ENCODE measurements at regions not wholly inside any gene's neighbourhood (a gene's known extent, or its start where the extent isn't known, plus 50 kb on each side); places are given as distances from the start of the nearest gene placed in this dataset.

- DNase-seq (ENCODE audit: low read depth): no peak
- no peak overlapping the region for H3K4me3 ChIP-seq (replicated peaks; ENCODE audit: low read depth, low read length)
- TF ChIP-seq, protein P1, sequence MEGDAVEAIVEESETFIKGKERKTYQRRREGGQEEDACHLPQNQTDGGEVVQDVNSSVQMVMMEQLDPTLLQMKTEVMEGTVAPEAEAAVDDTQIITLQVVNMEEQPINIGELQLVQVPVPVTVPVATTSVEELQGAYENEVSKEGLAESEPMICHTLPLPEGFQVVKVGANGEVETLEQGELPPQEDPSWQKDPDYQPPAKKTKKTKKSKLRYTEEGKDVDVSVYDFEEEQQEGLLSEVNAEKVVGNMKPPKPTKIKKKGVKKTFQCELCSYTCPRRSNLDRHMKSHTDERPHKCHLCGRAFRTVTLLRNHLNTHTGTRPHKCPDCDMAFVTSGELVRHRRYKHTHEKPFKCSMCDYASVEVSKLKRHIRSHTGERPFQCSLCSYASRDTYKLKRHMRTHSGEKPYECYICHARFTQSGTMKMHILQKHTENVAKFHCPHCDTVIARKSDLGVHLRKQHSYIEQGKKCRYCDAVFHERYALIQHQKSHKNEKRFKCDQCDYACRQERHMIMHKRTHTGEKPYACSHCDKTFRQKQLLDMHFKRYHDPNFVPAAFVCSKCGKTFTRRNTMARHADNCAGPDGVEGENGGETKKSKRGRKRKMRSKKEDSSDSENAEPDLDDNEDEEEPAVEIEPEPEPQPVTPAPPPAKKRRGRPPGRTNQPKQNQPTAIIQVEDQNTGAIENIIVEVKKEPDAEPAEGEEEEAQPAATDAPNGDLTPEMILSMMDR (IDR thresholded peaks at IDR 0.05; ENCODE audit: low read length, missing control alignments): no peak
Observed at GRCh38 chr6:40116832-40117231, 182.6 kb upstream of the MOCS1 start.

DNA sequence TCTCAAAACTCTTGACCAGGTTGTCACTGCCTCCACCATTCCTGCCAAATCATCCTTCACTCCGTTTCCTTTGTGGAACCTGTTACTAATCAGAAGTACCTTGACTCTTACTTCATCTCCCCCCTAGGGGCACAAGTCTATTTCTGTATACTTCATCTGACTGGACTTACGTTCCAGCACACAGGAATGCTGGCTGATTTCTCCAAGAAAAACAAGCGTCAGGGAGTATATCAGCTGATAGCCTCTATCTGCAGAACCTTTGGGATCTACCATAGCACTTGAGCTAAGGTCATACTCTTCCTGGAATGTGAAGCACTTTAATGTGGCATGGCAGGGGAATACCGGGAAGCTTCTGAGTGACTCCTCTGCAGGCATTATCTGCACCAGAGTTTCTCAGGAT, 178.1 kb upstream of the MOCS1 start:
- TF ChIP-seq, protein P1 (IDR thresholded peaks at IDR 0.05; ENCODE audit: low read length, missing control alignments): no peak
- no peak for DNase-seq (ENCODE audit: low read depth)
- H3K4me3 ChIP-seq (replicated peaks; ENCODE audit: low read depth, low read length): no peak overlapping the region

DNA sequence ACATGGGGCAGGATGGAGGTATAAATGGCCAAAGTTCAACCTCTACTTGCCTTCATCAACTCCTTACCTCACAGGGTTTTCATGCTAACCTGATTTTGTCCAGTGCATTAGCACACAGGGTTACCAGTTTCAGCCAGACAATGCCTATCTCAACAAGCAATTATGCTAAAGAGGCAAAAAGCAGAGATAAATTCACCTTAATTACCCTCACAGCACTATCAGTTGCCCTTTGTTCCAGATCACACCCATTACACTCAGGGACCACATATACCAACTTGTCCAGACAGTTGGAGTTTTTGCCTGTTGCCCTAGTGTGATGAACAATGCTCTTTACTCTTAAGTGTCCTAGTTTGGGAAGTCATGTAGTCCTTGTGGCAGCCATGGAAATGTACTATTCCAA, 174.5 kb upstream of the MOCS1 start:
- no peak overlapping the region for H3K4me3 ChIP-seq (replicated peaks; ENCODE audit: low read depth, low read length)
- DNase-seq (ENCODE audit: low read depth): no peak
- TF ChIP-seq, protein P1 (IDR thresholded peaks at IDR 0.05; ENCODE audit: low read length, missing control alignments): no peak

- no peak for DNase-seq (ENCODE audit: low read depth)
- no peak overlapping the region for H3K4me3 ChIP-seq (replicated peaks; ENCODE audit: low read depth, low read length)
- TF ChIP-seq, protein P1 (IDR thresholded peaks at IDR 0.05; ENCODE audit: low read length, missing control alignments): no peak
Observed at GRCh38 chr6:40106840-40107239, 172.6 kb upstream of the MOCS1 start.

DNA sequence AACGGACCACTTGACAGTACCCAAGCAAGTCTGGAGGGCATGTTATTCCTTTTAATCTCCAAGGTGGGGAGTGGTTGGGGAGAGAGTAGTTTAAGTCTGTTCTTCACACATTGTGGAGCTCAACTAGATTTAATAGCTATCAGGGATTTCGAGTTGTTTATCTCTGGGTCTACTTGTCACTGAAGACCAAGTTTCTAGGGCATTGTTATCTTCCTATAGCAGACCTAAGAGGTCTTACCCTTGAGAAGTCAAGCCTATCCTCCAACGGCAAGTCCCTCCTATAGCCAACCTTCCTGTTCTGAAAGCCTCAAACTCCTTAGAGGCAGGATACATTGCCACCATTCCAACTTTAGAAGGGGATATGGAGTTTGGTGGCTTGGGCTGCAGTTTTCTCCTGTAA, 164.5 kb upstream of the MOCS1 start:
- TF ChIP-seq, protein P1 (IDR thresholded peaks at IDR 0.05; ENCODE audit: low read length, missing control alignments): no peak
- no peak for DNase-seq (ENCODE audit: low read depth)
- H3K4me3 ChIP-seq (replicated peaks; ENCODE audit: low read depth, low read length): no peak overlapping the region

DNA sequence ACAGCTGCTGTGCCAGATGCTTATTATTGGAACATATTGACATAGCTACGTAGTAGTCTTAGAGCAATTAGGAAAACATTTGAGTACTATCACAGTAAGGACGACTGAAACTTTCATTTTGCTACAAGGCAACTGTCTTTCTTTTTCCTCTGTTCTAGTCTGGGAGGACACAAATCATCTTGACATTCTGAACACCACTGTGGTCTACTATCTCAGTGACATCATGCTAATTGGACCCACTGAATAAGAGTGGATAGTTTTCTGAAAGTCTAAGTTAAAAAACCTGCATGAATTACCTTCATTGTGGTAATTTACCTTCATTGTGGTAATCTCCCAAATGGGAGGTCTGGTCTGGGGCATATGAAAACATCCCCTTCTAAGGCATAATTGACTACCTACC, 163.3 kb upstream of the MOCS1 start:
- no peak overlapping the region for H3K4me3 ChIP-seq (replicated peaks; ENCODE audit: low read depth, low read length)
- DNase-seq (ENCODE audit: low read depth): no peak
- TF ChIP-seq, protein P1 (IDR thresholded peaks at IDR 0.05; ENCODE audit: low read length, missing control alignments): no peak

DNA sequence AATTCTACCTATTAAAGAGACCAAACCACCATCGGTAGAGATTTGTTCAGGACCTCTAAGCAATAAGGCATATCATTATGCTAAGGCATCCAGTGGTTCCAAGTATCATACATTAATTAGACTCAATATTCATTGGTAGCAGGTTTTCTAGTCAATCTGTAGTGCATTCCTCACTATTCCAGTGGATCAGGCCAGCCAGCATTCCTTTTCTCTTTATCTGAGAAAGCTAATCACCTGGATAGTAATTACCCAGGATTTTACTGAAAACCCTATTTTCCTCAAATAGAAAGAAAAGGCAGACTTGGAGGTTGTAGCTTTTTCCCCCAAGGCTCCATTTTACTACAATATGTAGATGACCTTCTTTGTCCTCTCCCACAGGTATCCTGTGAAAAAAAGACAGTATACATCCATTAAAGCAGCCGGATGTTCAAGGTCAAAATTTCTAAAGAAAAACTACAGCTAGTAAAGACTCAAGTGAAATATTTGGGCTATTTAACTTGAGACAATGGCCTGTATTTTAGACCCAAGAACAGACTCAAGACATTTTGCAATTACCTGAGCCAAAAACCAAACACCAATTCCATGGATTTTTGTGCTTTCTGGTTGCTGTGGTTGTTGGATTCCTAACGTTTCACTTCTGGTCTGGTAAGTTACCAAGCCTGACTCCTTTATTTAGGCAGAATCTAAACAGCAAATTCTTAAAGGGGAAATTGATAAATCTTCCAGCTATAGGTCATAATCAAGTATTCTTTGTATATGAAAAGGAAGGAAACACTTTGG, 149.1 kb upstream of the MOCS1 start:
- TF ChIP-seq, protein P1 (IDR thresholded peaks at IDR 0.05; ENCODE audit: low read length, missing control alignments): no peak
- no peak overlapping the region for H3K4me3 ChIP-seq (replicated peaks; ENCODE audit: low read depth, low read length)
- no peak for DNase-seq (ENCODE audit: low read depth)
